ENCODE measurements at regions not wholly inside any gene's neighbourhood (a gene's known extent, or its start where the extent isn't known, plus 50 kb on each side); places are given as distances from the start of the nearest gene placed in this dataset.
A peak's percentile ranks its signal among the peaks of the same experiment; 100 is the strongest.

DNA sequence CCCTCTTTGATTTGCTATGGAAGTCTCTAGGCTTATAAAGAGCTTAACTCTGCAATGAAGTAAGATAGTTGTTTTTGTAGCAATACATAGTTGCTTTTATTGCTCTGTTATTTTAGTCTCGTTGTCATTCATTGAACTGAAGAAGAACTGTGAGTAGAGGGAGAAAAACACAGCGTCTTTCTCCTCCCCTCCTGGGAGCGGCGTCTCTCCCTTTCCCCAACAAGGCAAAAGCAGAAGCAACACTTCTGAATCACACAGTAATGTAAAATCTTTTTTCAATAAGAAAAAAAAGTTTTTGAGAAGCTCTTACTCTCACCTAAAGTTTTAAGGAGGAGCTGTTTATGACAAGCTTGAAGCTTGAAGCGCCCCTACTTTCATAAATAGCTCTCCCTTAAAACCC, 119.3 kb upstream of the SLC7A14 start (continued):
- TF ChIP-seq, protein P1, sequence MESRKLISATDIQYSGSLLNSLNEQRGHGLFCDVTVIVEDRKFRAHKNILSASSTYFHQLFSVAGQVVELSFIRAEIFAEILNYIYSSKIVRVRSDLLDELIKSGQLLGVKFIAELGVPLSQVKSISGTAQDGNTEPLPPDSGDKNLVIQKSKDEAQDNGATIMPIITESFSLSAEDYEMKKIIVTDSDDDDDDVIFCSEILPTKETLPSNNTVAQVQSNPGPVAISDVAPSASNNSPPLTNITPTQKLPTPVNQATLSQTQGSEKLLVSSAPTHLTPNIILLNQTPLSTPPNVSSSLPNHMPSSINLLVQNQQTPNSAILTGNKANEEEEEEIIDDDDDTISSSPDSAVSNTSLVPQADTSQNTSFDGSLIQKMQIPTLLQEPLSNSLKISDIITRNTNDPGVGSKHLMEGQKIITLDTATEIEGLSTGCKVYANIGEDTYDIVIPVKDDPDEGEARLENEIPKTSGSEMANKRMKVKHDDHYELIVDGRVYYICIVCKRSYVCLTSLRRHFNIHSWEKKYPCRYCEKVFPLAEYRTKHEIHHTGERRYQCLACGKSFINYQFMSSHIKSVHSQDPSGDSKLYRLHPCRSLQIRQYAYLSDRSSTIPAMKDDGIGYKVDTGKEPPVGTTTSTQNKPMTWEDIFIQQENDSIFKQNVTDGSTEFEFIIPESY (IDR thresholded peaks at IDR 0.05; ENCODE audit: borderline replicate concordance, low read depth): no peak
- no peak for TF ChIP-seq SMC3 (IDR thresholded peaks at IDR 0.05; ENCODE audit: low read depth, low read length)

DNA sequence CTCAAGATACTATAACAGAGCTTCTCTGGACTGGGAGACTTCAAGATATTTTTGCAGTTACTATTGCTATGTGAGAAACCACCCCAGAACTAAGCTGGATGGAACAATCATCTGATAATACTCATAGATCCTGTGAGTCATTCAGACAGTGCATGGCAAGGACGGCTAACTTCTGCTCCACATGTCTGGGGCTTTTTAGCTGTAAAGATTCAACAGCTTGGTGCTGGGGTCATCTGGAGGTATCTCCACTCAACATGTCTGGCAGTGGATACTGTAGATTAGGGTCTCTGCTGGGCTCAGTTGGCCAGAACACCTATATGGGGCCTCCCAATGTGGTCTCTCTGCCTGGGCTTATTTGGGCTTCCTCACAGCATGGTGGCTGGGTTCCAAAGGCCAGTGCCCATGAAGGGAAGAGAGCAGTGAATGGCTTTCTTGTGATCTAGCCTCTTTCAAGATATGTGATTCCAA, 117.3 kb upstream of the SLC7A14 start:
- no peak for DNase-seq
- ChIA-PET POLR2A (no interaction called here), CTCF (interaction anchor here (1.0 to 1.5 kb wide), 4 partner anchors 10 to 289 kb away, joined by 4 to 7 read pairs (median 6); no protein-coding TSS in a partner anchor)
- H4K20me1 ChIP-seq (ENCODE audit: insufficient read depth): no peaks in the 10 kb centered on the region
- H3K27me3 ChIP-seq (ENCODE audit: insufficient read depth): no peaks in the 10 kb centered on the region
- H3K27ac ChIP-seq (ENCODE audit: low read depth in 2 of 2, low read length in 1 of 2): peak overlapping the region; percentile 2 to 95; a peak in 2 of 4 replicates
- no peak overlapping the region for H3K9ac ChIP-seq
- peaks cover 28% of the 10 kb centered on the region for H3F3A ChIP-seq (replicated peaks; ENCODE audit: insufficient read depth)
- H3K9me3 ChIP-seq: no peaks in the 10 kb centered on the region
- no peaks in the 10 kb centered on the region for H3K36me3 ChIP-seq (replicated peaks in 1 of 2; ENCODE audit: control insufficient read depth in 1 of 2, insufficient read depth in 2 of 2, low read length in 1 of 2)
- no peak overlapping the region for H3K4me3 ChIP-seq (ENCODE audit: low read depth in 2 of 2, low read length in 1 of 2)
- WGBS (ENCODE audit: low lambda C conversion rate): 17% methylated on average over 1 of the region's 1 CpG
- no peaks in the 10 kb centered on the region for H3K9me2 ChIP-seq
- no peaks in the 10 kb centered on the region for H3K79me2 ChIP-seq (ENCODE audit: insufficient read depth)
- H2AFZ ChIP-seq (ENCODE audit: low read depth): no peak overlapping the region
- H3K4me1 ChIP-seq (ENCODE audit: control insufficient read depth in 1 of 2, insufficient read depth in 2 of 2, low read depth in 1 of 2, low read length in 1 of 2): peaks cover 5 to 20% of the 10 kb centered on the region in 2 experiments
- H3K4me2 ChIP-seq: no peak overlapping the region
- TF ChIP-seq, protein P2, sequence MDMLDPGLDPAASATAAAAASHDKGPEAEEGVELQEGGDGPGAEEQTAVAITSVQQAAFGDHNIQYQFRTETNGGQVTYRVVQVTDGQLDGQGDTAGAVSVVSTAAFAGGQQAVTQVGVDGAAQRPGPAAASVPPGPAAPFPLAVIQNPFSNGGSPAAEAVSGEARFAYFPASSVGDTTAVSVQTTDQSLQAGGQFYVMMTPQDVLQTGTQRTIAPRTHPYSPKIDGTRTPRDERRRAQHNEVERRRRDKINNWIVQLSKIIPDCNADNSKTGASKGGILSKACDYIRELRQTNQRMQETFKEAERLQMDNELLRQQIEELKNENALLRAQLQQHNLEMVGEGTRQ (IDR thresholded peaks at IDR 0.05; ENCODE audit: borderline replicate concordance, low read depth, low read length): no peak
- TF ChIP-seq, protein P3, sequence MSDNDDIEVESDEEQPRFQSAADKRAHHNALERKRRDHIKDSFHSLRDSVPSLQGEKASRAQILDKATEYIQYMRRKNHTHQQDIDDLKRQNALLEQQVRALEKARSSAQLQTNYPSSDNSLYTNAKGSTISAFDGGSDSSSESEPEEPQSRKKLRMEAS (IDR thresholded peaks at IDR 0.05; ENCODE audit: low read depth): peak; percentile 86
- TF ChIP-seq, protein P4, sequence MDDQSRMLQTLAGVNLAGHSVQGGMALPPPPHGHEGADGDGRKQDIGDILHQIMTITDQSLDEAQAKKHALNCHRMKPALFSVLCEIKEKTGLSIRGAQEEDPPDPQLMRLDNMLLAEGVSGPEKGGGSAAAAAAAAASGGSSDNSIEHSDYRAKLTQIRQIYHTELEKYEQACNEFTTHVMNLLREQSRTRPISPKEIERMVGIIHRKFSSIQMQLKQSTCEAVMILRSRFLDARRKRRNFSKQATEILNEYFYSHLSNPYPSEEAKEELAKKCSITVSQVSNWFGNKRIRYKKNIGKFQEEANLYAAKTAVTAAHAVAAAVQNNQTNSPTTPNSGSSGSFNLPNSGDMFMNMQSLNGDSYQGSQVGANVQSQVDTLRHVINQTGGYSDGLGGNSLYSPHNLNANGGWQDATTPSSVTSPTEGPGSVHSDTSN (IDR thresholded peaks at IDR 0.05): peak; percentile 67
- TF ChIP-seq YY1 (IDR thresholded peaks at IDR 0.05; ENCODE audit: low read depth) (0 out of 2 replicates have a peak, but pooled peaks have one; percentile 34), MEF2A (IDR thresholded peaks at IDR 0.05; ENCODE audit: borderline replicate concordance, low read depth) (no peak), SIN3A (IDR thresholded peaks at IDR 0.05; ENCODE audit: borderline replicate concordance, low read depth, low read length) (no peak), TEAD4 (IDR thresholded peaks at IDR 0.05; ENCODE audit: borderline replicate concordance, insufficient read depth) (peak; percentile 64; the same call in 1 of the 2 replicates), FOXM1 (IDR thresholded peaks at IDR 0.05; ENCODE audit: low read depth) (peak; percentile 19; the same call in 1 of the 2 replicates), FOSL2 (IDR thresholded peaks at IDR 0.05; ENCODE audit: borderline replicate concordance, low read depth) (peak; percentile 91), GABPA (IDR thresholded peaks at IDR 0.05; ENCODE audit: low read depth) (no peak), SMC3 (IDR thresholded peaks at IDR 0.05; ENCODE audit: low read depth, low read length) (no peak), JUND (IDR thresholded peaks at IDR 0.05) (peak; percentile 90), RCOR1 (IDR thresholded peaks at IDR 0.05; ENCODE audit: low read length) (no peak), GATA2 (CRISPR knock-in tag; IDR thresholded peaks at IDR 0.05) (no peak), ELF1 (IDR thresholded peaks at IDR 0.05) (no peak), POLR2AphosphoS5 (IDR thresholded peaks at IDR 0.05; ENCODE audit: low read depth, low read length) (no peak; the same call in 1 of the 2 replicates), EZH2phosphoT487 (IDR thresholded peaks at IDR 0.05; ENCODE audit: borderline replicate concordance, low read depth) (no peak)
- TF ChIP-seq, protein P5, sequence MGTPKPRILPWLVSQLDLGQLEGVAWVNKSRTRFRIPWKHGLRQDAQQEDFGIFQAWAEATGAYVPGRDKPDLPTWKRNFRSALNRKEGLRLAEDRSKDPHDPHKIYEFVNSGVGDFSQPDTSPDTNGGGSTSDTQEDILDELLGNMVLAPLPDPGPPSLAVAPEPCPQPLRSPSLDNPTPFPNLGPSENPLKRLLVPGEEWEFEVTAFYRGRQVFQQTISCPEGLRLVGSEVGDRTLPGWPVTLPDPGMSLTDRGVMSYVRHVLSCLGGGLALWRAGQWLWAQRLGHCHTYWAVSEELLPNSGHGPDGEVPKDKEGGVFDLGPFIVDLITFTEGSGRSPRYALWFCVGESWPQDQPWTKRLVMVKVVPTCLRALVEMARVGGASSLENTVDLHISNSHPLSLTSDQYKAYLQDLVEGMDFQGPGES (IDR thresholded peaks at IDR 0.05; ENCODE audit: low read depth, low read length): no peak
- TF ChIP-seq, protein P6, sequence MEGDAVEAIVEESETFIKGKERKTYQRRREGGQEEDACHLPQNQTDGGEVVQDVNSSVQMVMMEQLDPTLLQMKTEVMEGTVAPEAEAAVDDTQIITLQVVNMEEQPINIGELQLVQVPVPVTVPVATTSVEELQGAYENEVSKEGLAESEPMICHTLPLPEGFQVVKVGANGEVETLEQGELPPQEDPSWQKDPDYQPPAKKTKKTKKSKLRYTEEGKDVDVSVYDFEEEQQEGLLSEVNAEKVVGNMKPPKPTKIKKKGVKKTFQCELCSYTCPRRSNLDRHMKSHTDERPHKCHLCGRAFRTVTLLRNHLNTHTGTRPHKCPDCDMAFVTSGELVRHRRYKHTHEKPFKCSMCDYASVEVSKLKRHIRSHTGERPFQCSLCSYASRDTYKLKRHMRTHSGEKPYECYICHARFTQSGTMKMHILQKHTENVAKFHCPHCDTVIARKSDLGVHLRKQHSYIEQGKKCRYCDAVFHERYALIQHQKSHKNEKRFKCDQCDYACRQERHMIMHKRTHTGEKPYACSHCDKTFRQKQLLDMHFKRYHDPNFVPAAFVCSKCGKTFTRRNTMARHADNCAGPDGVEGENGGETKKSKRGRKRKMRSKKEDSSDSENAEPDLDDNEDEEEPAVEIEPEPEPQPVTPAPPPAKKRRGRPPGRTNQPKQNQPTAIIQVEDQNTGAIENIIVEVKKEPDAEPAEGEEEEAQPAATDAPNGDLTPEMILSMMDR (IDR thresholded peaks at IDR 0.05): no peak
- TF ChIP-seq, protein P7, sequence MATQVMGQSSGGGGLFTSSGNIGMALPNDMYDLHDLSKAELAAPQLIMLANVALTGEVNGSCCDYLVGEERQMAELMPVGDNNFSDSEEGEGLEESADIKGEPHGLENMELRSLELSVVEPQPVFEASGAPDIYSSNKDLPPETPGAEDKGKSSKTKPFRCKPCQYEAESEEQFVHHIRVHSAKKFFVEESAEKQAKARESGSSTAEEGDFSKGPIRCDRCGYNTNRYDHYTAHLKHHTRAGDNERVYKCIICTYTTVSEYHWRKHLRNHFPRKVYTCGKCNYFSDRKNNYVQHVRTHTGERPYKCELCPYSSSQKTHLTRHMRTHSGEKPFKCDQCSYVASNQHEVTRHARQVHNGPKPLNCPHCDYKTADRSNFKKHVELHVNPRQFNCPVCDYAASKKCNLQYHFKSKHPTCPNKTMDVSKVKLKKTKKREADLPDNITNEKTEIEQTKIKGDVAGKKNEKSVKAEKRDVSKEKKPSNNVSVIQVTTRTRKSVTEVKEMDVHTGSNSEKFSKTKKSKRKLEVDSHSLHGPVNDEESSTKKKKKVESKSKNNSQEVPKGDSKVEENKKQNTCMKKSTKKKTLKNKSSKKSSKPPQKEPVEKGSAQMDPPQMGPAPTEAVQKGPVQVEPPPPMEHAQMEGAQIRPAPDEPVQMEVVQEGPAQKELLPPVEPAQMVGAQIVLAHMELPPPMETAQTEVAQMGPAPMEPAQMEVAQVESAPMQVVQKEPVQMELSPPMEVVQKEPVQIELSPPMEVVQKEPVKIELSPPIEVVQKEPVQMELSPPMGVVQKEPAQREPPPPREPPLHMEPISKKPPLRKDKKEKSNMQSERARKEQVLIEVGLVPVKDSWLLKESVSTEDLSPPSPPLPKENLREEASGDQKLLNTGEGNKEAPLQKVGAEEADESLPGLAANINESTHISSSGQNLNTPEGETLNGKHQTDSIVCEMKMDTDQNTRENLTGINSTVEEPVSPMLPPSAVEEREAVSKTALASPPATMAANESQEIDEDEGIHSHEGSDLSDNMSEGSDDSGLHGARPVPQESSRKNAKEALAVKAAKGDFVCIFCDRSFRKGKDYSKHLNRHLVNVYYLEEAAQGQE (IDR thresholded peaks at IDR 0.05; ENCODE audit: low read depth, low read length): no peak

All from SK-N-SH (cell line).